ENCODE measurements at regions not wholly inside any gene's neighbourhood (a gene's known extent, or its start where the extent isn't known, plus 50 kb on each side); places are given as distances from the start of the nearest gene placed in this dataset.

DNA sequence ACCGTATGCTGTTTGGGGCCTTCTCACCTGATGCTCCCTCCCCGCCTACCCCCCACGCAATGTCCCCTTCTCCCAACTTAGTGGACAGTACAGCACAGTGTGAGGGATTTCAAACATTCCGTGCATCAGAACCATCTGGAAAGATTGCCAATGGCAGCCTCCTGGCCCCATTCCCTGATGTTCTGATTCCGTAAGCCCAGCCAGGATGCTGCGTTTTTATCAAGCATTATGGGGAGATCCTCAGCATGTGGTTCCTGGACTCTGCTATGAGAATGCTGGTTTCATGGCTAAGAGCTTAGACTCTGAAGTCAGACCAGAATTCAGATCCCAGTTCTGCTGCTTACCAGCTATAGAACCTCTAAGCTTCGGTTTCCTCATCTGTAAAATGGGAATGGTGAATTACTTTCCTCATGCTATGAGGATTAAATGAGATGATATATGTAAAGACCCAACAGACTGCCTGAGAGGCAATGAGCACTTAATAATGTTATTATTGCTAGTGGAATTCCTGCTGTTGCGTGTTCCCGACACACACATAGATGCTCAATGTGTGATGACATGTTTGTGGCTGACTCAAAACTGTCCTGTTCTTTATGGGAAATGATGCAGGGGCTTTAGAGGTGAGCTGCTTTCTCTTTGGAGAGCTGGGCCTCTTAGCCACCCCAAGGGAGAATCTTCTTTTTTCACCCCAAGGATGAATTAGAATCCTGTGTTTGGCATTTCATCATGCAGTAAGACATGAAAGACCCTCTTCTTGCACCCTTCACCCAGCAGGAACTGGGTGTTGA, 60.8 kb upstream of the SMNDC1 start:
- TF ChIP-seq, protein P1, sequence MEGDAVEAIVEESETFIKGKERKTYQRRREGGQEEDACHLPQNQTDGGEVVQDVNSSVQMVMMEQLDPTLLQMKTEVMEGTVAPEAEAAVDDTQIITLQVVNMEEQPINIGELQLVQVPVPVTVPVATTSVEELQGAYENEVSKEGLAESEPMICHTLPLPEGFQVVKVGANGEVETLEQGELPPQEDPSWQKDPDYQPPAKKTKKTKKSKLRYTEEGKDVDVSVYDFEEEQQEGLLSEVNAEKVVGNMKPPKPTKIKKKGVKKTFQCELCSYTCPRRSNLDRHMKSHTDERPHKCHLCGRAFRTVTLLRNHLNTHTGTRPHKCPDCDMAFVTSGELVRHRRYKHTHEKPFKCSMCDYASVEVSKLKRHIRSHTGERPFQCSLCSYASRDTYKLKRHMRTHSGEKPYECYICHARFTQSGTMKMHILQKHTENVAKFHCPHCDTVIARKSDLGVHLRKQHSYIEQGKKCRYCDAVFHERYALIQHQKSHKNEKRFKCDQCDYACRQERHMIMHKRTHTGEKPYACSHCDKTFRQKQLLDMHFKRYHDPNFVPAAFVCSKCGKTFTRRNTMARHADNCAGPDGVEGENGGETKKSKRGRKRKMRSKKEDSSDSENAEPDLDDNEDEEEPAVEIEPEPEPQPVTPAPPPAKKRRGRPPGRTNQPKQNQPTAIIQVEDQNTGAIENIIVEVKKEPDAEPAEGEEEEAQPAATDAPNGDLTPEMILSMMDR (IDR thresholded peaks at IDR 0.05; ENCODE audit: control insufficient read depth, insufficient read depth, low read depth, low read length, missing control alignments), result no peak
- no peak for DNase-seq (ENCODE audit: low read depth)
- H3K4me3 ChIP-seq (ENCODE audit: control insufficient read depth, low read depth, low read length), result no peak overlapping the region

DNA sequence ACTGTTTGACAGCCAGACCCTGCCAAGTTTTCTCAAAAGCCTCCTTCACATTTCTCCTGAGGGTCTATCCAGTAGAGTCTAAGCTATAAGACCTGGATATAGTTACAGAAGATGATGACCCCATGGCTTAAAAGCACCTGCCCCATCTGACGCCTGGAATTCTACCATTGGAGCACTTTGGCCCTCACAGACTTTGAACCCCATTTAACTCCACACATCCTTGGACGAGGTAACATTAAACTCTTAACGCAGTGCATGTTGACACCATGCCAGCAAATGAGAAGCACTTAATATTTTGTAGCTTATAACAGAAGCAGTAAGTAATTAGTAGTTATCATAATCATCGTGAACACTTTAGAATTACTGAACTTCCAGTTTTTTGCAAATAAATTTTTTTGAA, 61.9 kb upstream of the SMNDC1 start:
- DNase-seq (ENCODE audit: low read depth), result no peak
- no peak overlapping the region for H3K4me3 ChIP-seq (ENCODE audit: control insufficient read depth, low read depth, low read length)
- TF ChIP-seq, protein P1 (IDR thresholded peaks at IDR 0.05; ENCODE audit: control insufficient read depth, insufficient read depth, low read depth, low read length, missing control alignments), result no peak

DNA sequence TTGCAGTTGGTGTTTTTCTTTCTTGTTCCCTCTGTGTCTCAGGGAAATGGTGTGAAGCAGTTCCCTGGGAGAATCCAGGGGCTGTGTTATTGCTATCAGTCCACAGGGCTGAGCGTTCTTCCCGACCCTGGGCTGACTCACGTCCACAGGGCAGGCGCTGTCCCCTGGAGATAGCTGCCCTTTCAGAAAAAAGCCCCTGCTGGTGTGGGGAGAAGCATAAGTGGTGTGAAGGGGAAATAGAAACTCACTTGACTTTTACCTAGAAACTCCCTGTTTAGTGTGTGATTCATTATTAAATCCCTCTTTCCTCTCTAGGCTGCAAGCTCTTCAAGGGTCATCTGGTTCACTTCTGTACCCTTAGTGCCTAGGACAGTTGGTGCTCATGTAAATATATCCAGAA, 63.3 kb upstream of the SMNDC1 start:
- H3K4me3 ChIP-seq (ENCODE audit: control insufficient read depth, low read depth, low read length), result no peak overlapping the region
- TF ChIP-seq, protein P1 (IDR thresholded peaks at IDR 0.05; ENCODE audit: control insufficient read depth, insufficient read depth, low read depth, low read length, missing control alignments), result no peak
- no peak for DNase-seq (ENCODE audit: low read depth)

DNA sequence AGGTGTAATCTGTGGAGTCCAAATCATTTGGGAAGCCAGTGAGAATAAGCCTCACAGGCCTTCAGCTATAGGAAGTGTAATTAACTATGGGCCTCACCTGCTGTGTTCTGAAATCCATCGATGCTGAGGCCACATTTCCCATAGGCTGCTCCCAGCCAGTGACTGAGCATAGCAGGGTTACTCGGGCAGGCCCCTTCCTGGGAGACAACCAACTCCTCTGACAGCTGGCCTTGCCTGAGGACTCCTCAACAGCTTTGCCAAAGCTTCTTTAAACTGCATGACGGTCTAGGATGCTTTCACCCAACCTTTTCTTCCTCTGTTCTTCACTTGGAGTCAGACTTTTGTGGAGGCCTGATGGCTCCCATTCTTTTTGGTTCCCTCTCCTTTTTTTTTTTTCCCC, 63.8 kb upstream of the SMNDC1 start:
- DNase-seq (ENCODE audit: low read depth), result no peak
- TF ChIP-seq, protein P1 (IDR thresholded peaks at IDR 0.05; ENCODE audit: control insufficient read depth, insufficient read depth, low read depth, low read length, missing control alignments), result no peak
- H3K4me3 ChIP-seq (ENCODE audit: control insufficient read depth, low read depth, low read length), result no peak overlapping the region

DNA sequence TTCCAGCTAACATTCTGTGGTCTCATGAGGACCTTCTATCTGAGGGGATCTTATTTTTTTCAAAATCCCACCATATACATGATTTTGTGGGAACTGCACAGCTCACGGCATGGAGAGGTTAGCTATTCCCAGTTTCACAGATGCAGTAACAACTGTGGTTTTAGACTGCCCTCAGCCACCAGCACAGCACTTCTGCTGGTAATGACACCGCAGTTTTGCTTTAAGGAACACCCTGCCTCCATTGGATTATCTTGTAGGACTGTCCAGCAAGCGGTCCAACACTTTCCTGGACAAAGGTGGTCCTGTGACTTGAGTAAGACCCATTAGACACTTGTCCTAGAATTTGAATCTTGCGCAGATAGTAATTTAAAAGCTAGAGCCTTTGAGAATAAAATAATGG, 65.3 kb upstream of the SMNDC1 start:
- no peak for DNase-seq (ENCODE audit: low read depth)
- TF ChIP-seq, protein P1 (IDR thresholded peaks at IDR 0.05; ENCODE audit: control insufficient read depth, insufficient read depth, low read depth, low read length, missing control alignments), result no peak

DNA sequence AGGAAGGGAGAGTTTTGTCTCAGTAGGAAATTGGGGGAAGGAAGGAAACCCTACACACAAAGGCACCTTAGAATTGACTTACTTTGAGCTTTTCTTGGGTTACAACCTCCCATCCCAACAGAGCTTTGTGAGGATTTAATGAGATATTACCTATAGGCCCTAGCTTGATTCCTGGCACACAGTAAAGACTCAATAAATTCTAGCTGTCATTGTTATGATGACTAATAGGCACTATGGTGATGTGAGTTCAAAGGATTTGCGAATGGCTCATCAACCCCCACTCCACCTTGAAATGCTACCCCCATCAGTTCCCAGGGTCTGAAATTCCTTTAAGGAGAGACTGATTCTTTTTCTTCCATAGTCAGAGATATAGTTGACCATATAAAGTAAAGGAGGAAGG, 67.9 kb upstream of the SMNDC1 start:
- no peak overlapping the region for H3K4me3 ChIP-seq (ENCODE audit: control insufficient read depth, low read depth, low read length)
- DNase-seq (ENCODE audit: low read depth), result no peak
- TF ChIP-seq, protein P1 (IDR thresholded peaks at IDR 0.05; ENCODE audit: control insufficient read depth, insufficient read depth, low read depth, low read length, missing control alignments), result no peak

More for the DNA sequence above, 65.3 kb upstream of the SMNDC1 start:
- H3K4me3 ChIP-seq (ENCODE audit: control insufficient read depth, low read depth, low read length), result no peak overlapping the region
